ENCODE measurements at regions not wholly inside any gene's neighbourhood (a gene's known extent, or its start where the extent isn't known, plus 50 kb on each side); places are given as distances from the start of the nearest gene placed in this dataset.

- TF ChIP-seq CTCF (conservative IDR thresholded peaks at IDR 0.05; ENCODE audit: low read depth, low read length) (no peak), EZH2phosphoT487 (IDR thresholded peaks at IDR 0.05; ENCODE audit: borderline replicate concordance, low read length) (no peak)
Observed at GRCh38 chr12:107450541-107450940, 235.1 kb upstream of the PWP1 start.

All from PC-3 (cell line).